ENCODE measurements at regions not wholly inside any gene's neighbourhood (a gene's known extent, or its start where the extent isn't known, plus 50 kb on each side); places are given as distances from the start of the nearest gene placed in this dataset.
A peak's percentile ranks its signal among the peaks of the same experiment; 100 is the strongest.

DNA sequence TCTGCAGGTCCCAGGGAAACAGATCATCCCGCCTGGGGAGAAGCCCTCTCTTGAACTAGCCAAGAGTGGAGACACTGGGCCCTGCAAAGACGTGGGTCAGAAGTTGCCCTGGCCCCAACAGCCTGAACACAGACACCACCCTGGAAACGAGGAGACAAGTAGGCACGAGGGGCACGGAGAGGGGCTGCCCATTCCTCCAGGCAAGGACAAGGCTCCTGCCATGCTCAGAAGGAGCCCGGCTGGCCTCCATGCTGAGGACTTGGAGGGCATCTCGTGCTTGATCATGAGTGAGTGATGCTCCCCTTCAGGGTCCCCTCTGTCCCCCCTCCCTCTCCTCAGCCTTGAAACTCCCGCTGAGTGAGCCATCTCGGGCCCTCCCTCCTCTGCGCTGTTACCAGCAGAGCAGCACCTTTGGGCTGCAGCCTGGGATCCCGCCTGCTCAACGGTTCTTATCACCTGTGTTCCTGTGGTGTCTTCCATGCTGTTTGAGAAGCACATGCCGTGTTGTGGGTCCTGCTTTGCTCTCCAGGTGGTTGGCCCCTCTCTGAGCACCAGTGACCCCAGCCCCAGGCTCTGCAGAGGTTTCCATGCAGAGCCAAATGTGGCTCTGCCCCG lies 544.3 kb downstream of the TCERG1L start:
- H3K36me3 ChIP-seq: no peaks in the 10 kb centered on the region
- H3K4me1 ChIP-seq: no peaks in the 10 kb centered on the region
- intact Hi-C loops (cut with DNase I; ENCODE audit: low total_unique reads): no loop called here
- no peak overlapping the region for H3K27ac ChIP-seq
- 79 to 91% (median 81%) methylated on average over 10 to 14 of the region's 14 CpGs for WGBS, 5 donors
- H3K27me3 ChIP-seq (replicated peaks in 1 of 7): peaks cover 0 to 19% (median 0%) of the 10 kb centered on the region in 7 donors
- peak; percentile 45 for DNase-seq
- H3K4me3 ChIP-seq: no peak overlapping the region
- H3K9me3 ChIP-seq: peaks cover 0 to 52% (median 28%) of the 10 kb centered on the region in 8 donors
- TF ChIP-seq, protein P1, sequence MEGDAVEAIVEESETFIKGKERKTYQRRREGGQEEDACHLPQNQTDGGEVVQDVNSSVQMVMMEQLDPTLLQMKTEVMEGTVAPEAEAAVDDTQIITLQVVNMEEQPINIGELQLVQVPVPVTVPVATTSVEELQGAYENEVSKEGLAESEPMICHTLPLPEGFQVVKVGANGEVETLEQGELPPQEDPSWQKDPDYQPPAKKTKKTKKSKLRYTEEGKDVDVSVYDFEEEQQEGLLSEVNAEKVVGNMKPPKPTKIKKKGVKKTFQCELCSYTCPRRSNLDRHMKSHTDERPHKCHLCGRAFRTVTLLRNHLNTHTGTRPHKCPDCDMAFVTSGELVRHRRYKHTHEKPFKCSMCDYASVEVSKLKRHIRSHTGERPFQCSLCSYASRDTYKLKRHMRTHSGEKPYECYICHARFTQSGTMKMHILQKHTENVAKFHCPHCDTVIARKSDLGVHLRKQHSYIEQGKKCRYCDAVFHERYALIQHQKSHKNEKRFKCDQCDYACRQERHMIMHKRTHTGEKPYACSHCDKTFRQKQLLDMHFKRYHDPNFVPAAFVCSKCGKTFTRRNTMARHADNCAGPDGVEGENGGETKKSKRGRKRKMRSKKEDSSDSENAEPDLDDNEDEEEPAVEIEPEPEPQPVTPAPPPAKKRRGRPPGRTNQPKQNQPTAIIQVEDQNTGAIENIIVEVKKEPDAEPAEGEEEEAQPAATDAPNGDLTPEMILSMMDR (IDR thresholded peaks at IDR 0.05 in 8 of 11, conservative IDR thresholded peaks at IDR 0.05 in 3 of 11): no peak
- TF ChIP-seq POLR2AphosphoS5 (IDR thresholded peaks at IDR 0.05): no peak
- no peak for TF ChIP-seq POLR2A (IDR thresholded peaks at IDR 0.05)

DNA sequence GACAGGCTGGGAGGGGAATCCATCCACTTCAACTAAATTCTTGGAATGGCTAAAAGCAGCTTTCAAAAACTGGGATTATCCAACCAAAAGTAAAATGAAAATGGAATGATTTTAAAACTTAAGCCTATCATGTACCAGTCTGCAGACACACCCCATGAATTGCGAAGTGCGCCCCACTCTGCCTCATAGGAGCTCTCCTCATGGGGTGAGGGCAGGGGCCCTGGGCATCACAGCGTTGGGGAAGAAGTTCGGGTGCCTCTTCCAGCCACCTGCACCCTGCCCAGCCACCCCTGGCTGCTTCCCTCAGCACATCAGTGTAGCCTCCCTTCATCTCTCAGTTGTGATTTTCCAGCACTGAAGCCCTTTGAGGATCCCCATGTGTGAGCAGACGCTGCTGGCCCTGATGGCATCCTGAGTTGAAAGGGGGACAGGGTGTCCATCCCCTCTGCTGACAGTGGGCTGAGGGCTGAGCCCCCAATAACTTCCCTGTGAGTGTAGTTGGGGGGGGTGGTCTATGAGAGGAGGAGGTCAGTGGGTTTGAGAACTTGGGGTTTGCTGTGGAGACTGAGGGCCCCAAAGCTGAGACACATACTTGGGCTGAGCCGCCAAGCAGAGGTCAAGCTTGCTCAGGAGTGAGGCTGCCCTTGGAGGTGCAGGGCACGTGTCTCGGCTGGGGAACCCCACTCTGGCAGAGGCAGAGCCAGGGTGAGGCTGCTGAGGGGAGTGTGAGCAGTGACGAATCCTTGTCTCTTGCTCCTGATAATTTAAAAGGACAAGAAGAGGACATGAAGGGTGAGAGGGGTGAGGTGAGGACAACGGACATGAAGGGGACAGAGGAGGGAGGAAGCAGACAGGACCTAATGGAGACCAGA lies 542.1 kb downstream of the TCERG1L start:
- intact Hi-C loops (cut with DNase I; ENCODE audit: low total_unique reads): no loop called here
- peak; percentile 32 for DNase-seq
- Histone ChIP-seq H3K9me3 (peaks cover 0 to 49% (median 28%) of the 10 kb centered on the region in 8 donors), H3K4me3 (no peak overlapping the region), H3K27me3 (replicated peaks in 1 of 7) (peaks cover 0 to 25% (median 0%) of the 10 kb centered on the region in 7 donors), H3K4me1 (no peaks in the 10 kb centered on the region), H3K27ac (no peak overlapping the region), H3K36me3 (no peaks in the 10 kb centered on the region)
- 85 to 91% (median 90%) methylated on average over 10 of the region's 10 CpGs for WGBS, 5 donors
- no peak for TF ChIP-seq POLR2AphosphoS5 (IDR thresholded peaks at IDR 0.05)
- TF ChIP-seq, protein P1 (IDR thresholded peaks at IDR 0.05 in 8 of 11, conservative IDR thresholded peaks at IDR 0.05 in 3 of 11): no peak
- TF ChIP-seq POLR2A (IDR thresholded peaks at IDR 0.05): no peak

DNA sequence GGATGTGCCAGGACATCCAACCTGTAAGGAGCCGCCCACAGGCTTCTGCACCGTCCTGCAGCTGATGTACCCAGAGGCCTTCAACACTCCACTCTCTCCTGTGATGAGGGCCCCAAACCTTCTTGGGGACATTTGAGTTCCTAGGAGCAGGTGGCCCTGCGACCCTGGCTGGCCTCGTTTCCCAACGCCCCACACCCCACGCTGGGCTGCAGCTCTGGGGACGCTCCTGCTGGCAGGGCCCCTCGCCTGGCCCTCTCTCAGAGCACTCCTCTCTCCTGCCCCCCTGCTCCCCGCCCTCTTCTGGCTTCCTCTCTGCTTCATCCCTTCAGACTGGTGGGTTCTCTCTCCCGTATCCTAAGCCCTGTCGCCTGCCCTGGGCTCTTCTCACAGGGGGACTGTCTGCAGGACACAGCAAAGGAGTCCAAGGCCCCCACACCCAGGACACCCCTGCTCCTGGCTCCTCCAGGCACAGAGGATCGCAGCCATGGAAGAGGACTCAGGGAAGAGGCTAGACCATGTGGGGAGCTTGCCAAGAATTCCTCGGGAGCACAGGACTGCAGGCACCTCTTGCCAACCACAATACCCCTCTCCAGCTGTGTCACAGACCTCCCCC lies 541.4 kb downstream of the TCERG1L start:
- peaks cover 0 to 43% (median 26%) of the 10 kb centered on the region in 8 donors for H3K9me3 ChIP-seq
- H3K27me3 ChIP-seq (replicated peaks in 1 of 7): peaks cover 0 to 32% (median 0%) of the 10 kb centered on the region in 7 donors
- WGBS, 5 donors: 69 to 85% (median 83%) methylated on average over 13 of the region's 13 CpGs
- peak; percentile 61 for DNase-seq
- H3K36me3 ChIP-seq: no peaks in the 10 kb centered on the region
- intact Hi-C loops (cut with DNase I; ENCODE audit: low total_unique reads): no loop called here
- no peak for TF ChIP-seq POLR2A (IDR thresholded peaks at IDR 0.05)
- TF ChIP-seq, protein P1 (IDR thresholded peaks at IDR 0.05 in 8 of 11, conservative IDR thresholded peaks at IDR 0.05 in 3 of 11): no peak
- no peak for TF ChIP-seq POLR2AphosphoS5 (IDR thresholded peaks at IDR 0.05)
- H3K4me3 ChIP-seq: no peak overlapping the region
- H3K27ac ChIP-seq: no peak overlapping the region
- H3K4me1 ChIP-seq: no peaks in the 10 kb centered on the region
